HEK293 (cell line): ENCODE measurements at regions not wholly inside any gene's neighbourhood (a gene's known extent, or its start where the extent isn't known, plus 50 kb on each side); places are given as distances from the start of the nearest gene placed in this dataset.

Source experiments
- CTCF ChIA-PET: fragments of 350-600 bp; formaldehyde crosslinking; extraction: SDS; loops from one replicate; lab custom pipeline; 2021; ENCODE audit warnings: antibody characterized with exemption; lab: Yijun Ruan, JAX
- POLR2A ChIA-PET: fragments of 300-600 bp; formaldehyde crosslinking; extraction: SDS; loops from one replicate; lab custom pipeline; 2020; ENCODE audit warnings: antibody characterized with exemption, inconsistent platforms; lab: Yijun Ruan, JAX
- H3K27ac ChIP-seq: fragments of 200-500 bp; sonication (Bioruptor generic); 2 replicates; pipeline ENCODE4 v1.5.1; 2014; ENCODE audit warnings: low read depth, low read length, control low read depth, inconsistent platforms; ENCODE audit errors: extremely low read depth
- H3K36me3 ChIP-seq, 2 experiments: fragments of 200-500 bp in 1 of 2; sonication (Bioruptor generic) in 1 of 2; 1 replicate in 1 of 2; 2 replicates in 1 of 2; pipeline ENCODE4 v1.5.1; 2014 to 2017; ENCODE audit warnings: inconsistent platforms in 2 of 2, low read length in 2 of 2; ENCODE audit not compliant: control insufficient read depth in 2 of 2, insufficient read depth in 1 of 2
- H3K4me1 ChIP-seq: fragments of 200-500 bp; sonication (Bioruptor generic); 2 replicates; pipeline ENCODE4 v1.5.1; 2014; ENCODE audit warnings: mild to moderate bottlenecking, low read length, inconsistent platforms; ENCODE audit not compliant: control insufficient read depth, insufficient read depth
- H3K4me3 ChIP-seq: 2 replicates; pipeline ENCODE4 v1.5.1; 2011; ENCODE audit warnings: low read depth, mild to moderate bottlenecking, control low read depth, low read length, moderate library complexity
- H3K9me3 ChIP-seq: fragments of 200-500 bp; sonication (Bioruptor generic); 2 replicates; pipeline ENCODE4 v1.5.1; 2014; ENCODE audit warnings: low read depth, low read length, inconsistent platforms; ENCODE audit not compliant: control insufficient read depth, insufficient read depth
- GLIS2 ChIP-seq: fragments of 450-650 bp; formaldehyde crosslinking; IDR thresholded peaks from 2 replicates; pipeline ENCODE4 v1.5.1; 2016; ENCODE audit warnings: missing biosample characterization, missing genetic modification characterization
- HOXA7 ChIP-seq: sonication (generic); formaldehyde crosslinking; IDR thresholded peaks from 2 replicates; pipeline ENCODE4 v1.8.1; 2022; ENCODE audit warnings: missing genetic modification reagents, borderline replicate concordance
- IKZF3 ChIP-seq: fragments of 450-650 bp; IDR thresholded peaks from 2 replicates; pipeline ENCODE4 v1.5.0; 2018; ENCODE audit warnings: missing biosample characterization, mild to moderate bottlenecking, missing genetic modification characterization, moderate library complexity
- KLF8 ChIP-seq: fragments of 450-650 bp; formaldehyde crosslinking; IDR thresholded peaks from 2 replicates; pipeline ENCODE4 v1.5.1; 2016; ENCODE audit warnings: missing biosample characterization, missing genetic modification characterization
- MYNN ChIP-seq: fragments of 450-650 bp; formaldehyde crosslinking; IDR thresholded peaks from 2 replicates; pipeline ENCODE4 v1.5.1; 2016; ENCODE audit warnings: missing biosample characterization, missing genetic modification characterization, borderline replicate concordance
- OVOL3 ChIP-seq: fragments of 450-650 bp; formaldehyde crosslinking; IDR thresholded peaks from 2 replicates; pipeline ENCODE4 v1.5.1; 2016; ENCODE audit warnings: missing biosample characterization, missing genetic modification characterization
- SALL2 ChIP-seq: fragments of 450-650 bp; formaldehyde crosslinking; IDR thresholded peaks from 2 replicates; pipeline ENCODE4 v1.5.0; 2017; ENCODE audit warnings: missing biosample characterization, mild to moderate bottlenecking, missing genetic modification characterization, borderline replicate concordance
- SP2 ChIP-seq: fragments of 450-650 bp; formaldehyde crosslinking; IDR thresholded peaks from 2 replicates; pipeline ENCODE4 v1.5.1; 2016; ENCODE audit warnings: missing biosample characterization, missing genetic modification characterization
- TRIM28 ChIP-seq: IDR thresholded peaks from 2 replicates; pipeline ENCODE4 v1.6.1; 2011; ENCODE audit warnings: low read length, control low read depth, borderline replicate concordance
- WT1 ChIP-seq: fragments of 450-650 bp; formaldehyde crosslinking; IDR thresholded peaks from 2 replicates; pipeline ENCODE4 v1.5.1; 2016; ENCODE audit warnings: missing biosample characterization, missing genetic modification characterization
- YY2 ChIP-seq: fragments of 450-650 bp; formaldehyde crosslinking; IDR thresholded peaks from 2 replicates; pipeline ENCODE4 v1.5.1; 2016; ENCODE audit warnings: missing biosample characterization, missing genetic modification characterization
- ZBTB20 ChIP-seq: fragments of 450-650 bp; formaldehyde crosslinking; IDR thresholded peaks from 2 replicates; pipeline ENCODE4 v1.5.1; 2016; ENCODE audit warnings: missing biosample characterization, missing genetic modification characterization
- ZIC2 ChIP-seq: fragments of 450-650 bp; formaldehyde crosslinking; IDR thresholded peaks from 2 replicates; pipeline ENCODE4 v1.5.1; 2016; ENCODE audit warnings: missing biosample characterization, missing genetic modification characterization
- ZNF140 ChIP-seq: fragments of 450-650 bp; formaldehyde crosslinking; IDR thresholded peaks from 2 replicates; pipeline ENCODE4 v1.5.1; 2016; ENCODE audit warnings: missing biosample characterization, missing genetic modification characterization
- ZNF155 ChIP-seq: fragments of 450-650 bp; formaldehyde crosslinking; IDR thresholded peaks from 2 replicates; pipeline ENCODE4 v1.5.1; 2016; ENCODE audit warnings: missing biosample characterization, missing genetic modification characterization
- ZNF169 ChIP-seq: fragments of 450-650 bp; formaldehyde crosslinking; IDR thresholded peaks from 2 replicates; pipeline ENCODE4 v1.5.1; 2016; ENCODE audit warnings: missing biosample characterization, missing genetic modification characterization
- ZNF335 ChIP-seq: fragments of 450-650 bp; formaldehyde crosslinking; conservative IDR thresholded peaks from 2 replicates; pipeline ENCODE4 v1.5.1; 2016; ENCODE audit warnings: missing biosample characterization, missing genetic modification characterization
- ZNF341 ChIP-seq: fragments of 450-650 bp; formaldehyde crosslinking; IDR thresholded peaks from 2 replicates; pipeline ENCODE4; 2016; ENCODE audit warnings: low read depth, missing biosample characterization, missing genetic modification characterization
- ZNF354C ChIP-seq: fragments of 450-650 bp; formaldehyde crosslinking; IDR thresholded peaks from 2 replicates; pipeline ENCODE4 v1.5.1; 2016; ENCODE audit warnings: missing biosample characterization, missing genetic modification characterization, low read depth, borderline replicate concordance
- ZNF37A ChIP-seq: fragments of 450-650 bp; IDR thresholded peaks from 2 replicates; pipeline ENCODE4 v1.5.1; 2018; ENCODE audit warnings: missing biosample characterization, missing genetic modification characterization
- ZNF48 ChIP-seq: fragments of 450-650 bp; formaldehyde crosslinking; IDR thresholded peaks from 2 replicates; pipeline ENCODE4 v1.5.1; 2016; ENCODE audit warnings: missing biosample characterization, missing genetic modification characterization
- ZNF530 ChIP-seq: fragments of 450-650 bp; formaldehyde crosslinking; IDR thresholded peaks from 2 replicates; pipeline ENCODE4 v1.5.1; 2016; ENCODE audit warnings: low read depth, missing biosample characterization, missing genetic modification characterization
- ZNF585B ChIP-seq: fragments of 450-650 bp; formaldehyde crosslinking; IDR thresholded peaks from 2 replicates; pipeline ENCODE4 v1.5.1; 2016; ENCODE audit warnings: missing biosample characterization, missing genetic modification characterization
- ZNF610 ChIP-seq: fragments of 450-650 bp; formaldehyde crosslinking; IDR thresholded peaks from 2 replicates; pipeline ENCODE4 v1.5.1; 2016; ENCODE audit warnings: missing biosample characterization, missing genetic modification characterization, borderline replicate concordance
- ZNF626 ChIP-seq: fragments of 450-650 bp; sonication (Bioruptor Pico); formaldehyde crosslinking; IDR thresholded peaks from 2 replicates; pipeline ENCODE4 v1.5.1; 2018; ENCODE audit warnings: missing biosample characterization, missing genetic modification characterization, inconsistent platforms
- ZNF664 ChIP-seq: fragments of 450-650 bp; formaldehyde crosslinking; IDR thresholded peaks from 2 replicates; pipeline ENCODE4 v1.5.1; 2016; ENCODE audit warnings: missing biosample characterization, missing genetic modification characterization
- ZNF670 ChIP-seq: fragments of 450-650 bp; formaldehyde crosslinking; IDR thresholded peaks from 2 replicates; pipeline ENCODE4 v1.5.1; 2016; ENCODE audit warnings: missing biosample characterization, missing genetic modification characterization, low read depth
- ZNF768 ChIP-seq: fragments of 450-650 bp; formaldehyde crosslinking; IDR thresholded peaks from 2 replicates; pipeline ENCODE4 v1.5.1; 2018; ENCODE audit warnings: missing biosample characterization, mild to moderate bottlenecking, missing genetic modification characterization
- ZNF785 ChIP-seq: fragments of 450-650 bp; formaldehyde crosslinking; IDR thresholded peaks from 2 replicates; pipeline ENCODE4 v1.5.1; 2016; ENCODE audit warnings: missing biosample characterization, missing genetic modification characterization
- TF ChIP-seq, protein P1 (sequence below): fragments of 450-650 bp; formaldehyde crosslinking; IDR thresholded peaks from 2 replicates; pipeline ENCODE4; 2016; ENCODE audit warnings: missing biosample characterization, missing genetic modification characterization
- TF ChIP-seq, protein P2 (sequence below): fragments of 450-650 bp; formaldehyde crosslinking; IDR thresholded peaks from 2 replicates; pipeline ENCODE4 v1.5.1; 2016; ENCODE audit warnings: missing biosample characterization, missing genetic modification characterization
- TF ChIP-seq, protein P3 (sequence below): fragments of 450-650 bp; formaldehyde crosslinking; IDR thresholded peaks from 2 replicates; pipeline ENCODE4 v1.5.1; 2016; ENCODE audit warnings: missing biosample characterization, missing genetic modification characterization

DNA sequence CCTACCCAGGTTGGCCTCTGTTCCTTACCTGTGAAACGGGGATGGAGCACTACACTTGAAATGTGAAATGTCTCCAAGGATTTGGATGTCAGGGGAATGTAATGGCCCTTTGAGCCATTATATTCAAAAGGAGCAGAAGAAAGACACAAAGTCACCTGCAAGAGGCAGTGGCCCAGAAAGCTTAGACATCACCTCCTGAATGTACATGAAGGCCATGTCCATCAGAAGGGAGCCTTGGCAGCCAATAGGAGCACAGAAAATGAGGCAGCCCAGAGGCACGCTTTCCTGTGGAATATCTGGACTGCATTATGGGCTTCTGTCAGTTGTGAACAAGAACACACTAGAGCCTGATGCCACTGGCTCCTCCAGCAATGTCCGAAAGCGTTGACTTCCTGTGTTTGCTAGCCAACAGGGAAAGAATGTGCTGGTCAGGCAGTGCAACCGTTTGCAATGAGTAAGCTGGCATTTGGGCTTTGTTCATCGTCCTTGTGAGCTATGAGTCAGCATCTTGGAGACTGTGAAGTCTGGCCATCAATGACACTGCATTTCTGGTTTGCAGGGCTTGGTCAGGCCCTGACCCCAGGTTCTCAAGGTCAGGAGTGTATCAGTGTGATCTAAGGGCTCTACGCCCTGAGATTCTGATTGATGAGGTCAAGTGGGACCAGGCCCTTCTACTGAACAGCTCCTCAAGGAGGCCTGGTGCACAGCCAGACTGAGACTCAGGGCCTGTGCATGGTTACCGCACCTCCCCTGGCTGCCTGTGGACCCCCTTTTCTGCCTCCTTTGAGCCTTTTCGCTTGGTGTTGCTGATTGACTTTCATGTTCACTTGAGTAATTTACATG lies 222.4 kb downstream of the RPS24 start:
- Histone ChIP-seq H3K9me3 (no peaks in the 10 kb centered on the region), H3K36me3 (no peaks in the 10 kb centered on the region), H3K27ac (no peak overlapping the region), H3K4me3 (no peak overlapping the region), H3K4me1 (peaks cover 7% of the 10 kb centered on the region; the same call in 1 of the 2 replicates)
- TF ChIP-seq MYNN (tag by site-specific recombination) = no peak
- TF ChIP-seq GLIS2 (tag by site-specific recombination) = no peak
- no peak for TF ChIP-seq ZNF341 (tag by site-specific recombination)
- no peak for TF ChIP-seq ZNF37A (tag by site-specific recombination)
- no peak for TF ChIP-seq HOXA7 (CRISPR knock-in tag)
- TF ChIP-seq ZBTB20 = no peak
- no peak for TF ChIP-seq ZNF48
- TF ChIP-seq ZNF530 (tag by site-specific recombination) = no peak
- no peak for TF ChIP-seq ZIC2 (tag by site-specific recombination)
- no peak for TF ChIP-seq IKZF3
- no peak for TF ChIP-seq ZNF585B (tag by site-specific recombination)
- no peak for TF ChIP-seq ZNF626 (tag by site-specific recombination)
- TF ChIP-seq ZNF610 = no peak
- no peak for TF ChIP-seq SP2 (tag by site-specific recombination)
- no peak for TF ChIP-seq ZNF785 (tag by site-specific recombination)
- no peak for TF ChIP-seq ZNF140 (tag by site-specific recombination)
- TF ChIP-seq, all 188 proteins: peak for 0
- ChIA-PET CTCF (no interaction called here), POLR2A (no interaction called here)

DNA sequence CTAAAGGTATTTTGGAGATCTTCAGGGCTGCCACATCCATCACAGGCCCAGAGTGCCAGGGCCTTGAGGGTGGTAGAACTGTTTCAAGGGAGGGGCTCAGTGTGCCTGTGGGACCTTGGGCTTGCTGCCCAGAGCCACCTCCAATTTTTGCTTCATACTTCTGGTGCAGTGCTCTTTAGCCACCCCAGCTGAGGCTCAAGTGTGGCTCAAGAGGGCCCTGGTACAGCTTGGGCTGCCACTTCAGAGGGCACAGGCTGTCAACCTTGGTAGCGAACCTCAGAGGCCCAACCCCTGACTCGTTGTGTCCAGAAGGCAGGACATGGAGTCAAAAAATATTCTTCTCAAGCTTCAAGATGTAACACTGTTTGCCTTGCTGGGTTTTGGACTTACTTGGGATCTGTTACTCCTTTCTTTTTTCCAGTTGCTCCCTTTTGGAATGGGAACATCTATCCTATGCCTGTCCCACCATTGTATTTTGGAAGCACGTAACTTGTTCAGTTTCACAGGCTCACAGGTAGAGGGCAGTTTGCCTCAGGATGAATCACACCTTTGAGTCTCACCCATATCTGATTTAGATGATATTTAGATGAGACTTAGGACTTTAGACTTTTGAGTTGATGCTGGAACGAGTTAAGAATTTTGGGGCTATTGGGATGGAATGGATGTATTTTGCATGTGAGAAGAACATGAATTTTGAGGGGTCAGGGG lies 224.8 kb downstream of the RPS24 start:
- Histone ChIP-seq H3K27ac (no peak overlapping the region), H3K36me3 (no peaks in the 10 kb centered on the region), H3K9me3 (no peaks in the 10 kb centered on the region), H3K4me3 (no peak overlapping the region), H3K4me1 (peaks cover 7% of the 10 kb centered on the region; the same call in 1 of the 2 replicates)
- ChIA-PET POLR2A (no interaction called here), CTCF (interaction anchor here (0.9 to 1.2 kb wide), 2 partner anchors 13 to 42 kb away, joined by 3 read pairs; no protein-coding TSS in a partner anchor)
- TF ChIP-seq, protein P1, sequence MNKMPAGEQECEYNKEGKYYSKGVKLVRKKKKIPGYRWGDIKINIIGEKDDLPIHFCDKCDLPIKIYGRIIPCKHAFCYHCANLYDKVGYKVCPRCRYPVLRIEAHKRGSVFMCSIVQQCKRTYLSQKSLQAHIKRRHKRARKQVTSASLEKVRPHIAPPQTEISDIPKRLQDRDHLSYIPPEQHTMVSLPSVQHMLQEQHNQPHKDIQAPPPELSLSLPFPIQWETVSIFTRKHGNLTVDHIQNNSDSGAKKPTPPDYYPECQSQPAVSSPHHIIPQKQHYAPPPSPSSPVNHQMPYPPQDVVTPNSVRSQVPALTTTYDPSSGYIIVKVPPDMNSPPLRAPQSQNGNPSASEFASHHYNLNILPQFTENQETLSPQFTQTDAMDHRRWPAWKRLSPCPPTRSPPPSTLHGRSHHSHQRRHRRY (tag by site-specific recombination) = no peak
- TF ChIP-seq ZNF664 (tag by site-specific recombination) (no peak), WT1 (tag by site-specific recombination) (no peak), ZNF155 (tag by site-specific recombination) (no peak), ZNF335 (tag by site-specific recombination) (no peak), KLF8 (tag by site-specific recombination) (no peak), ZNF169 (tag by site-specific recombination) (no peak), ZNF354C (tag by site-specific recombination) (no peak), YY2 (tag by site-specific recombination) (no peak), ZNF768 (tag by site-specific recombination) (no peak), ZNF670 (tag by site-specific recombination) (no peak), SALL2 (tag by site-specific recombination) (no peak), OVOL3 (tag by site-specific recombination) (no peak), TRIM28 (no peak)
- TF ChIP-seq, protein P2, sequence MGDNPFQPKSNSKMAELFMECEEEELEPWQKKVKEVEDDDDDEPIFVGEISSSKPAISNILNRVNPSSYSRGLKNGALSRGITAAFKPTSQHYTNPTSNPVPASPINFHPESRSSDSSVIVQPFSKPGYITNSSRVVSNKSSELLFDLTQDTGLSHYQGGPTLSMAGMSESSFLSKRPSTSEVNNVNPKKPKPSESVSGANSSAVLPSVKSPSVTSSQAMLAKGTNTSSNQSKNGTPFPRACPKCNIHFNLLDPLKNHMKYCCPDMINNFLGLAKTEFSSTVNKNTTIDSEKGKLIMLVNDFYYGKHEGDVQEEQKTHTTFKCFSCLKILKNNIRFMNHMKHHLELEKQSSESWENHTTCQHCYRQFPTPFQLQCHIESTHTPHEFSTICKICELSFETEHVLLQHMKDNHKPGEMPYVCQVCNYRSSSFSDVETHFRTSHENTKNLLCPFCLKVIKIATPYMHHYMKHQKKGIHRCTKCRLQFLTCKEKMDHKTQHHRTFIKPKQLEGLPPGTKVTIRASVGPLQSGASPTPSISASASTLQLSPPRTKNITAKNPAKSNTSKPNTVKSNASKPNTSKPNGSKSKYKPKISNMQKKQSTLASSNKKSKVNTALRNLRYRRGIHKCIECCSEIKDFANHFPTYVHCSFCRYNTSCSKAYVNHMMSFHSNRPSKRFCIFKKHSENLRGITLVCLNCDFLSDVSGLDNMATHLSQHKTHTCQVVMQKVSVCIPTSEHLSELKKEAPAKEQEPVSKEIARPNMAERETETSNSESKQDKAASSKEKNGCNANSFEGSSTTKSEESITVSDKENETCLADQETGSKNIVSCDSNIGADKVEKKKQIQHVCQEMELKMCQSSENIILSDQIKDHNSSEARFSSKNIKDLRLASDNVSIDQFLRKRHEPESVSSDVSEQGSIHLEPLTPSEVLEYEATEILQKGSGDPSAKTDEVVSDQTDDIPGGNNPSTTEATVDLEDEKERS (tag by site-specific recombination) = no peak
- TF ChIP-seq, protein P3, sequence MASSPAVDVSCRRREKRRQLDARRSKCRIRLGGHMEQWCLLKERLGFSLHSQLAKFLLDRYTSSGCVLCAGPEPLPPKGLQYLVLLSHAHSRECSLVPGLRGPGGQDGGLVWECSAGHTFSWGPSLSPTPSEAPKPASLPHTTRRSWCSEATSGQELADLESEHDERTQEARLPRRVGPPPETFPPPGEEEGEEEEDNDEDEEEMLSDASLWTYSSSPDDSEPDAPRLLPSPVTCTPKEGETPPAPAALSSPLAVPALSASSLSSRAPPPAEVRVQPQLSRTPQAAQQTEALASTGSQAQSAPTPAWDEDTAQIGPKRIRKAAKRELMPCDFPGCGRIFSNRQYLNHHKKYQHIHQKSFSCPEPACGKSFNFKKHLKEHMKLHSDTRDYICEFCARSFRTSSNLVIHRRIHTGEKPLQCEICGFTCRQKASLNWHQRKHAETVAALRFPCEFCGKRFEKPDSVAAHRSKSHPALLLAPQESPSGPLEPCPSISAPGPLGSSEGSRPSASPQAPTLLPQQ = no peak
